Neural progenitor cell (in vitro differentiated cells): ENCODE measurements at regions not wholly inside any gene's neighbourhood (a gene's known extent, or its start where the extent isn't known, plus 50 kb on each side); places are given as distances from the start of the nearest gene placed in this dataset.

Experiments
- CTCF ChIP-seq: fragments of 200-600 bp; sonication (generic); IDR thresholded peaks from 2 replicates; pipeline ENCODE4 v1.5.1; 2017; ENCODE audit warnings: antibody characterized with exemption, mild to moderate bottlenecking
- EZH2 ChIP-seq: fragments of 200-600 bp; sonication (generic); IDR thresholded peaks from 2 replicates; pipeline ENCODE4 v1.6.1; 2017; ENCODE audit warnings: antibody characterized with exemption, mild to moderate bottlenecking, moderate library complexity
- EZH2phosphoT487 ChIP-seq: fragments of 200-600 bp; sonication (generic); IDR thresholded peaks from 2 replicates; pipeline ENCODE4 v1.6.1; 2017; ENCODE audit warnings: antibody characterized with exemption

GRCh38 chr15:39230908-39231285 lies 350.0 kb upstream of the THBS1 start:
- TF ChIP-seq EZH2 (no peak), CTCF (no peak), EZH2phosphoT487 (no peak)
